Stimulated activated CD8-positive, alpha-beta memory T cell treated with anti-CD3 and anti-CD28 coated beads, Interleukin-2, amount 100 ng/mL, for 48 hours (primary cell): ENCODE measurements at regions not wholly inside any gene's neighbourhood (a gene's known extent, or its start where the extent isn't known, plus 50 kb on each side); places are given as distances from the start of the nearest gene placed in this dataset.

ENCODE experiments used
- DNase-seq, 2 donors: peaks; one replicate each; pipeline ENCODE4 v3.0.0-alpha.2; 2020; ENCODE audit warnings: low read depth in 2 of 2

- DNase-seq = no peak
These were observed 135.9 kb downstream of the PAH start for GRCh38 chr12:102781117-102781516.

GRCh38 chr12:102776041-102776440 lies 141.0 kb downstream of the PAH start:
- no peak for DNase-seq

GRCh38 chr12:102769323-102769916 lies 147.6 kb downstream of the PAH start:
- peak in 1 of 2 donors; percentile 11 for DNase-seq

GRCh38 chr12:102766961-102767360 lies 150.1 kb downstream of the PAH start:
- DNase-seq = no peak

- no peak for DNase-seq
These were observed 151.3 kb downstream of the PAH start for GRCh38 chr12:102765736-102766135.

GRCh38 chr12:102763471-102763870 lies 153.6 kb downstream of the PAH start:
- DNase-seq = no peak

- DNase-seq = no peak
These were observed 154.0 kb downstream of the PAH start for GRCh38 chr12:102763061-102763460.

GRCh38 chr12:102760322-102760721 lies 156.7 kb downstream of the PAH start:
- DNase-seq = no peak

GRCh38 chr12:102759466-102759865 lies 157.6 kb downstream of the PAH start:
- DNase-seq = no peak

- no peak for DNase-seq
These were observed 159.2 kb downstream of the PAH start for GRCh38 chr12:102757882-102758226.

- no peak for DNase-seq
These were observed 159.7 kb downstream of the PAH start for GRCh38 chr12:102757154-102757881.

- no peak for DNase-seq
These were observed 160.5 kb downstream of the PAH start for GRCh38 chr12:102756530-102756929.

- no peak for DNase-seq
These were observed 161.8 kb downstream of the PAH start for GRCh38 chr12:102755266-102755665.

- no peak for DNase-seq
These were observed 163.2 kb downstream of the PAH start for GRCh38 chr12:102753802-102754201.

- no peak for DNase-seq
These were observed 168.3 kb downstream of the PAH start for GRCh38 chr12:102748704-102749103.

- DNase-seq = no peak
These were observed 170.1 kb downstream of the PAH start for GRCh38 chr12:102746963-102747362.

GRCh38 chr12:102745971-102746600 lies 171.0 kb downstream of the PAH start:
- no peak for DNase-seq

GRCh38 chr12:102741196-102741595 lies 175.8 kb downstream of the PAH start:
- no peak for DNase-seq

- DNase-seq = no peak
These were observed 176.7 kb downstream of the PAH start for GRCh38 chr12:102740141-102740955.

- DNase-seq = no peak
These were observed 180.7 kb downstream of the PAH start for GRCh38 chr12:102736328-102736727.

- no peak for DNase-seq
These were observed 181.9 kb downstream of the PAH start for GRCh38 chr12:102735104-102735503.

- no peak for DNase-seq
These were observed 186.0 kb downstream of the PAH start for GRCh38 chr12:102730996-102731395.
